ENCODE measurements at regions not wholly inside any gene's neighbourhood (a gene's known extent, or its start where the extent isn't known, plus 50 kb on each side); places are given as distances from the start of the nearest gene placed in this dataset.

DNA sequence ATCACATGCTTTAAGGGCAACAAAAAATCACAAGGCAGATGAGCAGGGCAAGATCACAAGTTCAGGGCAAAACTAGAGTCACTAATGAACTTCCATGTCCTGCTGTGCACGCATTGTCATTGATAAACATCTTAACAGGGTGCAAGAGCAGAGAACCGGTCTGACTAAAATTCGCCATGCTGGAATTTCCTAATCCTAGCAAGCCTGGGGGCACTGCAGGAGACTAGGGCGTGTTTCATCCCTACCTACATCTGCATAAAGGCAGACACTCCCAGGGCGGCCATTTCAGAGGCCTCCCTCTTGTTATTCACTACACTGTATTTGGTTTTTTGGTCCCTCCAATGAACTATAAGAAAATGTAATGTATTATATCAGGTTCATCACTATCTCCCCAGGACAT is 203.6 kb downstream of the ARHGEF9 start:
- TF ChIP-seq, protein P1, sequence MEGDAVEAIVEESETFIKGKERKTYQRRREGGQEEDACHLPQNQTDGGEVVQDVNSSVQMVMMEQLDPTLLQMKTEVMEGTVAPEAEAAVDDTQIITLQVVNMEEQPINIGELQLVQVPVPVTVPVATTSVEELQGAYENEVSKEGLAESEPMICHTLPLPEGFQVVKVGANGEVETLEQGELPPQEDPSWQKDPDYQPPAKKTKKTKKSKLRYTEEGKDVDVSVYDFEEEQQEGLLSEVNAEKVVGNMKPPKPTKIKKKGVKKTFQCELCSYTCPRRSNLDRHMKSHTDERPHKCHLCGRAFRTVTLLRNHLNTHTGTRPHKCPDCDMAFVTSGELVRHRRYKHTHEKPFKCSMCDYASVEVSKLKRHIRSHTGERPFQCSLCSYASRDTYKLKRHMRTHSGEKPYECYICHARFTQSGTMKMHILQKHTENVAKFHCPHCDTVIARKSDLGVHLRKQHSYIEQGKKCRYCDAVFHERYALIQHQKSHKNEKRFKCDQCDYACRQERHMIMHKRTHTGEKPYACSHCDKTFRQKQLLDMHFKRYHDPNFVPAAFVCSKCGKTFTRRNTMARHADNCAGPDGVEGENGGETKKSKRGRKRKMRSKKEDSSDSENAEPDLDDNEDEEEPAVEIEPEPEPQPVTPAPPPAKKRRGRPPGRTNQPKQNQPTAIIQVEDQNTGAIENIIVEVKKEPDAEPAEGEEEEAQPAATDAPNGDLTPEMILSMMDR (IDR thresholded peaks at IDR 0.05; ENCODE audit: poor library complexity): no peak
- TF ChIP-seq EZH2phosphoT487 (IDR thresholded peaks at IDR 0.05; ENCODE audit: low read depth, severe bottlenecking, unreplicated experiment): no peak
